DOHH2 (cell line): ENCODE measurements at regions not wholly inside any gene's neighbourhood (a gene's known extent, or its start where the extent isn't known, plus 50 kb on each side); places are given as distances from the start of the nearest gene placed in this dataset.
"Not testable (repeated sequence)": the region's sequence is repeated elsewhere in the genome, so short reads cannot be mapped to it uniquely, and the experiment has no call there.

ENCODE experiments used
- H3F3A ChIP-seq: fragments of 200-600 bp; sonication (generic), shearing (Covaris generic); 2 replicates; pipeline ENCODE4 v1.6.0; 2016; ENCODE audit warnings: antibody characterized with exemption, mild to moderate bottlenecking; ENCODE audit not compliant: control insufficient read depth, insufficient read depth
- H3K27ac ChIP-seq: fragments of 200-600 bp; sonication (generic); 2 replicates; pipeline ENCODE4 v1.5.1; 2014; ENCODE audit warnings: low read depth, mild to moderate bottlenecking, low read length, moderate library complexity
- H3K27me3 ChIP-seq: fragments of 200-600 bp; sonication (generic); 2 replicates; pipeline ENCODE4 v1.6.1; 2014; ENCODE audit warnings: mild to moderate bottlenecking, low read length, mixed read lengths; ENCODE audit not compliant: control insufficient read depth
- H3K36me3 ChIP-seq: fragments of 200-600 bp; sonication (generic); 2 replicates; pipeline ENCODE4 v1.6.1; 2014; ENCODE audit warnings: mild to moderate bottlenecking, low read length, moderate library complexity, mixed read lengths; ENCODE audit not compliant: control insufficient read depth
- H3K4me1 ChIP-seq: fragments of 200-600 bp; sonication (generic); 2 replicates; pipeline ENCODE4 v1.6.1; 2014; ENCODE audit warnings: mild to moderate bottlenecking, low read length, mixed read lengths; ENCODE audit not compliant: control insufficient read depth
- H3K4me2 ChIP-seq: fragments of 200-600 bp; sonication (generic); 2 replicates; pipeline ENCODE4 v1.6.0; 2014; ENCODE audit warnings: mild to moderate bottlenecking, low read length, moderate library complexity
- H3K4me3 ChIP-seq: fragments of 200-600 bp; sonication (generic); 2 replicates; pipeline ENCODE4 v1.5.1; 2014; ENCODE audit warnings: mild to moderate bottlenecking, low read length, mixed read lengths
- H3K79me2 ChIP-seq: fragments of 200-600 bp; sonication (generic); 2 replicates; pipeline ENCODE4 v1.6.1; 2014; ENCODE audit warnings: mild to moderate bottlenecking, low read length, mixed read lengths; ENCODE audit not compliant: control insufficient read depth
- H3K9me2 ChIP-seq: fragments of 200-600 bp; sonication (generic); replicated peaks from 2 replicates; pipeline ENCODE4 v1.6.1; 2014; ENCODE audit warnings: mild to moderate bottlenecking, low read length, mixed read lengths; ENCODE audit not compliant: control insufficient read depth
- H3K9me3 ChIP-seq: fragments of 200-600 bp; sonication (generic); 2 replicates; pipeline ENCODE4 v1.6.1; 2014; ENCODE audit warnings: antibody characterized with exemption, low read length, mixed read lengths; ENCODE audit not compliant: control insufficient read depth, insufficient read depth
- H4K20me1 ChIP-seq: fragments of 200-600 bp; sonication (generic); 2 replicates; pipeline ENCODE4 v1.6.0; 2014; ENCODE audit warnings: low read depth, mild to moderate bottlenecking, antibody characterized with exemption, low read length, moderate library complexity; ENCODE audit not compliant: control insufficient read depth, insufficient read depth
- EZH2phosphoT487 ChIP-seq: fragments of 200-600 bp; sonication (generic); IDR thresholded peaks from 2 replicates; pipeline ENCODE4 v1.6.1; 2017; ENCODE audit warnings: borderline replicate concordance, mild to moderate bottlenecking, antibody characterized with exemption, low read length, moderate library complexity, mixed read lengths
- TF ChIP-seq, protein P1 (sequence below): fragments of 200-600 bp; sonication (generic); IDR thresholded peaks from one replicate; pipeline ENCODE4 v1.5.1; 2014; ENCODE audit warnings: antibody characterized with exemption, mild to moderate bottlenecking, low read depth, low read length; ENCODE audit not compliant: poor library complexity, severe bottlenecking

GRCh38 chr4:55004831-55005230 lies 120.6 kb downstream of the KDR start:
- TF ChIP-seq EZH2phosphoT487, result no peak
- TF ChIP-seq, protein P1, sequence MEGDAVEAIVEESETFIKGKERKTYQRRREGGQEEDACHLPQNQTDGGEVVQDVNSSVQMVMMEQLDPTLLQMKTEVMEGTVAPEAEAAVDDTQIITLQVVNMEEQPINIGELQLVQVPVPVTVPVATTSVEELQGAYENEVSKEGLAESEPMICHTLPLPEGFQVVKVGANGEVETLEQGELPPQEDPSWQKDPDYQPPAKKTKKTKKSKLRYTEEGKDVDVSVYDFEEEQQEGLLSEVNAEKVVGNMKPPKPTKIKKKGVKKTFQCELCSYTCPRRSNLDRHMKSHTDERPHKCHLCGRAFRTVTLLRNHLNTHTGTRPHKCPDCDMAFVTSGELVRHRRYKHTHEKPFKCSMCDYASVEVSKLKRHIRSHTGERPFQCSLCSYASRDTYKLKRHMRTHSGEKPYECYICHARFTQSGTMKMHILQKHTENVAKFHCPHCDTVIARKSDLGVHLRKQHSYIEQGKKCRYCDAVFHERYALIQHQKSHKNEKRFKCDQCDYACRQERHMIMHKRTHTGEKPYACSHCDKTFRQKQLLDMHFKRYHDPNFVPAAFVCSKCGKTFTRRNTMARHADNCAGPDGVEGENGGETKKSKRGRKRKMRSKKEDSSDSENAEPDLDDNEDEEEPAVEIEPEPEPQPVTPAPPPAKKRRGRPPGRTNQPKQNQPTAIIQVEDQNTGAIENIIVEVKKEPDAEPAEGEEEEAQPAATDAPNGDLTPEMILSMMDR, result no peak
- Histone ChIP-seq H3K27ac (no peak overlapping the region), H3K4me1 (no peaks in the 10 kb centered on the region), H3F3A (no peaks in the 10 kb centered on the region), H3K79me2 (no peaks in the 10 kb centered on the region), H3K36me3 (no peaks in the 10 kb centered on the region), H4K20me1 (no peaks in the 10 kb centered on the region), H3K9me3 (no peaks in the 10 kb centered on the region), H3K9me2 (no peaks in the 10 kb centered on the region), H3K4me2 (no peak overlapping the region), H3K27me3 (0 out of 2 replicates have a peak, but pooled peaks cover 2% of the 10 kb centered on the region), H3K4me3 (no peak overlapping the region)

DNA sequence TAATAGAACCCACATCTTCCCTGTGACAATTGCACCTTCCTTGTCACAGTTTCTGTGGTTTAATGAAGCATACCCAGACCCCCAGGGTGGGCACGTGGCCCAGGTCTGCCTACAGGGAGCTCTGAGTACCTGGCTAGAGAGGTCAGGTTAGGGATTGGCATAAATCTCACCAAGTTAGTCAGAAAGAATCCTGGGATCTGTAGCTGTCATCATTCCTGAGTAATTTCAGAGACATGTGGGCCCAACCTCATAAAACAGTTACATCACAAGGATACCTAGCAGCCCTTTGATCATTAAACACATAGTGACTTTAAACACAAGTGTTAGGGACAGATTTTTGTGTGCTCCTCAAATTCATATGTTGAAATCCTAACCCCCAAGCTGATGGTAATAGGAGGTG lies 123.0 kb downstream of the KDR start:
- H3K27me3 ChIP-seq, result 0 out of 2 replicates have a peak, but pooled peaks cover 2% of the 10 kb centered on the region
- no peaks in the 10 kb centered on the region for H4K20me1 ChIP-seq
- H3K4me3 ChIP-seq, result no peak overlapping the region
- TF ChIP-seq, protein P1, result no peak
- no peak for TF ChIP-seq EZH2phosphoT487
- H3K9me3 ChIP-seq, result no peaks in the 10 kb centered on the region
- no peak overlapping the region for H3K4me2 ChIP-seq
- no peaks in the 10 kb centered on the region for H3K4me1 ChIP-seq
- no peak overlapping the region for H3K27ac ChIP-seq
- H3K36me3 ChIP-seq, result no peaks in the 10 kb centered on the region
- H3F3A ChIP-seq, result no peaks in the 10 kb centered on the region
- no peaks in the 10 kb centered on the region for H3K79me2 ChIP-seq
- H3K9me2 ChIP-seq, result no peaks in the 10 kb centered on the region

- Histone ChIP-seq H4K20me1 (no peaks in the 10 kb centered on the region), H3K4me2 (no peak overlapping the region), H3F3A (no peaks in the 10 kb centered on the region), H3K36me3 (no peaks in the 10 kb centered on the region), H3K79me2 (no peaks in the 10 kb centered on the region), H3K4me3 (no peak overlapping the region), H3K27me3 (0 out of 2 replicates have a peak, but pooled peaks cover 2% of the 10 kb centered on the region), H3K9me2 (no peaks in the 10 kb centered on the region), H3K9me3 (no peaks in the 10 kb centered on the region), H3K27ac (no peak overlapping the region), H3K4me1 (no peaks in the 10 kb centered on the region)
- TF ChIP-seq, protein P1, result no peak
- TF ChIP-seq EZH2phosphoT487, result no peak
Observed at GRCh38 chr4:55001538-55001937, 123.9 kb downstream of the KDR start.

- H3K27ac ChIP-seq, result no peak overlapping the region
- no peaks in the 10 kb centered on the region for H3K4me1 ChIP-seq
- no peaks in the 10 kb centered on the region for H3K9me3 ChIP-seq
- H3K36me3 ChIP-seq, result no peaks in the 10 kb centered on the region
- no peak for TF ChIP-seq EZH2phosphoT487
- TF ChIP-seq, protein P1, result no peak
- no peak overlapping the region for H3K4me3 ChIP-seq
- no peaks in the 10 kb centered on the region for H3F3A ChIP-seq
- H3K9me2 ChIP-seq, result no peaks in the 10 kb centered on the region
- H3K27me3 ChIP-seq, result 0 out of 2 replicates have a peak, but pooled peaks cover 2% of the 10 kb centered on the region
- no peak overlapping the region for H3K4me2 ChIP-seq
- H3K79me2 ChIP-seq, result no peaks in the 10 kb centered on the region
- H4K20me1 ChIP-seq, result no peaks in the 10 kb centered on the region
Observed at GRCh38 chr4:54999003-54999402, 126.4 kb downstream of the KDR start.

GRCh38 chr4:54993473-54994026 lies 131.8 kb downstream of the KDR start:
- H3F3A ChIP-seq, H4K20me1 ChIP-seq, H3K27me3 ChIP-seq, H3K9me2 ChIP-seq, H3K4me2 ChIP-seq, H3K36me3 ChIP-seq, H3K4me3 ChIP-seq, H3K27ac ChIP-seq, H3K4me1 ChIP-seq, H3K9me3 ChIP-seq, H3K79me2 ChIP-seq: not testable (repeated sequence)
